GM12878 (cell line): ENCODE measurements at regions not wholly inside any gene's neighbourhood (a gene's known extent, or its start where the extent isn't known, plus 50 kb on each side); places are given as distances from the start of the nearest gene placed in this dataset.

Experiments
- ATAC-seq: fragments of 200-7000 bp; cut with Tn5 transposase; 3 replicates; pipeline ENCODE4 v1.9.1; 2020; ENCODE audit warnings: mild to moderate bottlenecking, moderate library complexity
- BruUV-seq: library from RNA; stranded (reverse); fragments of 400-500 nt; replicated peaks from 2 replicates; lab custom pipeline; 2021; lab: Mats Ljungman, UMichigan
- CTCF ChIA-PET: fragments of 300-600 bp; sonication (Branson Sonifier 250); formaldehyde crosslinking; extraction: SDS; loops from one replicate; lab custom pipeline; 2021; ENCODE audit warnings: inconsistent platforms; lab: Yijun Ruan, JAX
- POLR2A ChIA-PET: fragments of 350-600 bp; formaldehyde crosslinking; extraction: SDS; loops from one replicate; lab custom pipeline; 2021; ENCODE audit warnings: inconsistent platforms; lab: Charles Lee
- RAD21 ChIA-PET: fragments of 300-600 bp; sonication (Branson Sonifier 250); formaldehyde crosslinking; loops from one replicate; lab custom pipeline; 2023; ENCODE audit warnings: antibody characterized with exemption; ENCODE audit not compliant: unreplicated experiment; lab: Charles Lee
- SMC1A ChIA-PET: fragments of 300-600 bp; sonication (Branson Sonifier 250); formaldehyde crosslinking; loops from one replicate; lab custom pipeline; 2023; ENCODE audit not compliant: unreplicated experiment, uncharacterized antibody; lab: Charles Lee
- DNase-seq: peaks from one replicate; pipeline ENCODE4 v3.0.0-alpha.2; 2011; ENCODE audit warnings: low read depth, low spot score
- FAIRE-seq: peaks from 3 replicates; lab custom pipeline; 2011; peaks lifted over from hg19 to GRCh38; lab: Jason Lieb, UNC
- H2AFZ ChIP-seq: 2 replicates; pipeline ENCODE4 v1.6.0; 2011; ENCODE audit warnings: low read depth, low read length, control low read depth; ENCODE audit not compliant: control insufficient read depth
- H3K27ac ChIP-seq: 2 replicates; pipeline ENCODE4 v1.5.1; 2011; ENCODE audit warnings: control low read depth; ENCODE audit not compliant: control insufficient read depth, insufficient read depth
- H3K27me3 ChIP-seq, 2 experiments: replicated peaks in 1 of 2; 2 replicates each; pipeline versions ENCODE4 v1.6.0 to v1.6.1; 2011; ENCODE audit warnings: low read length in 1 of 2; ENCODE audit not compliant: control insufficient read depth in 2 of 2, insufficient read depth in 2 of 2
- H3K36me3 ChIP-seq, 2 experiments: 2 replicates each; pipeline ENCODE4 v1.5.1; 2011; ENCODE audit warnings: low read length in 1 of 2; ENCODE audit not compliant: control insufficient read depth in 2 of 2, insufficient read depth in 2 of 2
- H3K4me1 ChIP-seq: 2 replicates; pipeline ENCODE4 v1.6.1; 2011; ENCODE audit warnings: mild to moderate bottlenecking, low read length, moderate library complexity, mixed read lengths; ENCODE audit not compliant: control insufficient read depth, insufficient read depth
- H3K4me2 ChIP-seq: 2 replicates; pipeline ENCODE4 v1.6.0; 2011; ENCODE audit warnings: control low read depth; ENCODE audit not compliant: control insufficient read depth, insufficient read depth
- H3K4me3 ChIP-seq: fragments of 200-600 bp; sonication (generic); 2 replicates; pipeline ENCODE4 v1.5.1; 2016
- H3K79me2 ChIP-seq: 2 replicates; pipeline ENCODE4 v1.6.0; 2011; ENCODE audit warnings: low read length; ENCODE audit not compliant: control insufficient read depth, insufficient read depth
- H3K9ac ChIP-seq: 2 replicates; pipeline ENCODE4 v1.8.0; 2011; ENCODE audit warnings: low read length, control low read depth, mixed read lengths; ENCODE audit not compliant: control insufficient read depth, insufficient read depth
- H3K9me3 ChIP-seq: replicated peaks from 3 replicates; pipeline ENCODE4 v1.5.1; 2011; ENCODE audit warnings: mild to moderate bottlenecking, low read length; ENCODE audit not compliant: control insufficient read depth, insufficient read depth
- H4K20me1 ChIP-seq: 2 replicates; pipeline ENCODE4 v1.6.0; 2011; ENCODE audit not compliant: control insufficient read depth, insufficient read depth
- CBFB ChIP-seq: IDR thresholded peaks from 2 replicates; pipeline ENCODE4 v1.6.1; 2016; ENCODE audit warnings: antibody characterized with exemption, low read depth
- ESRRA ChIP-seq: IDR thresholded peaks from 2 replicates; pipeline ENCODE4 v1.6.1; 2012; ENCODE audit warnings: mild to moderate bottlenecking, low read length, improper control_type of control experiment
- HDAC2 ChIP-seq: fragments of 200-600 bp; sonication (generic); IDR thresholded peaks from 2 replicates; pipeline ENCODE4 v1.6.1; 2017
- ZNF622 ChIP-seq: fragments of 450-650 bp; IDR thresholded peaks from 2 replicates; pipeline ENCODE4 v1.6.1; 2017; ENCODE audit warnings: mild to moderate bottlenecking, inconsistent platforms
- ZSCAN29 ChIP-seq: fragments of 450-650 bp; IDR thresholded peaks from 2 replicates; pipeline ENCODE4 v1.6.1; 2017; ENCODE audit warnings: mild to moderate bottlenecking, moderate library complexity
- whole genome bisulfite sequencing: methylation state at CpG from one replicate; pipeline ENCODE4 v1.1.6; 2016; ENCODE audit warnings: low lambda C conversion rate; ENCODE audit not compliant: insufficient replicate concordance, insufficient coverage; ENCODE audit errors: missing lambda C conversion rate; 5-methylcytosine and 5-hydroxymethylcytosine counted together
- in situ Hi-C: fragments of 300-500 bp; cut with MboI; formaldehyde crosslinking; loops from 9 replicates; pipeline ENCODE4 v1.14.3; 2018; ENCODE audit warnings: mixed read lengths
- intact Hi-C: fragments of 100-400 bp; cut with micrococcal nuclease; formaldehyde crosslinking; loops from one replicate; pipeline ENCODE4 v1.14.2; 2022; ENCODE audit not compliant: unreplicated experiment

GRCh38 chr16:80862160-80862705 lies 57.8 kb upstream of the CDYL2 start:
- CTCF ChIA-PET, result interaction anchor here (0.6 to 2.7 kb wide), 7 partner anchors 10 to 1256 kb away, joined by 3 to 9 read pairs (median 4); no protein-coding TSS in a partner anchor
- Histone ChIP-seq H3K4me2 (peak overlapping the region; percentile 42; the same call in 1 of the 2 replicates), H3K36me3 (no peaks in the 10 kb centered on the region), H3K79me2 (no peaks in the 10 kb centered on the region), H3K4me3 (no peak overlapping the region), H3K9me3 (no peaks in the 10 kb centered on the region; the same call in 2 of the 3 replicates), H3K27me3 (no peaks in the 10 kb centered on the region), H4K20me1 (no peaks in the 10 kb centered on the region), H3K9ac (no peak overlapping the region), H3K4me1 (no peaks in the 10 kb centered on the region), H2AFZ (no peak overlapping the region; the same call in 1 of the 2 replicates), H3K27ac (no peak overlapping the region)
- DNase-seq, result no peak
- SMC1A ChIA-PET, result interaction anchor here (0.6 to 1.2 kb wide), 7 partner anchors 13 to 502 kb away, joined by 3 to 4 read pairs (median 3); no protein-coding TSS in a partner anchor
- POLR2A ChIA-PET, result interaction anchor here (1.0 kb wide), 1 partner anchor 27 kb away, joined by 5 read pairs; no protein-coding TSS in a partner anchor
- TF ChIP-seq ZSCAN29, result no peak
- TF ChIP-seq HDAC2, result no peak
- TF ChIP-seq CBFB, result no peak
- no peak for TF ChIP-seq ESRRA
- no peak for TF ChIP-seq ZNF622
- RAD21 ChIA-PET, result interaction anchor here (1.0 kb wide), 1 partner anchor 13 kb away, joined by 5 read pairs; no protein-coding TSS in a partner anchor
- intact Hi-C loops (no loop called here), in situ Hi-C loops (no loop called here)
- WGBS, result 39% methylated on average over 3 of the region's 3 CpGs
- FAIRE-seq, result no peak
- ATAC-seq, result peak; percentile 78
- BruUV-seq, result no TSS peak
